ENCODE measurements at regions not wholly inside any gene's neighbourhood (a gene's known extent, or its start where the extent isn't known, plus 50 kb on each side); places are given as distances from the start of the nearest gene placed in this dataset.

DNA sequence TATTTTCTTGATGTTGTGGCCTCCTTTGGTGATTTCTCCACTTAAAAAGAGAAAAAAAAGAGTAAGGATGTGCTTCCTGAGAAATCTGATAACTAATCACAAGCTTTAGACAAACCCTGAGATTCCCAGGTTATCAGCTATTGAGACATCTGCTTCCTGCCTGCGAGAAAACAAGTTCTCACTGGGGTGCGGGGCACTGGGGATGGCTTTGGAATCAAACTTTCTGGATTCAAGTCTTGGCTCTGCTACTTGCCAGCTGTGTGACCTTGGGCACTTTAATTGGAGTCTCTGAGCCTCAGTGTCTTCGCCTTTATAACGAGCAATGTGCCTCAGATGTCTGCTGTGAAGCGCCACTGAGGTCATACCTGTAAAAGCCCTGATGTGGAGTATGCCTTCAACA is 152.5 kb upstream of the NAV2 start:
- DNase-seq (ENCODE audit: low read depth), result no peak

DNA sequence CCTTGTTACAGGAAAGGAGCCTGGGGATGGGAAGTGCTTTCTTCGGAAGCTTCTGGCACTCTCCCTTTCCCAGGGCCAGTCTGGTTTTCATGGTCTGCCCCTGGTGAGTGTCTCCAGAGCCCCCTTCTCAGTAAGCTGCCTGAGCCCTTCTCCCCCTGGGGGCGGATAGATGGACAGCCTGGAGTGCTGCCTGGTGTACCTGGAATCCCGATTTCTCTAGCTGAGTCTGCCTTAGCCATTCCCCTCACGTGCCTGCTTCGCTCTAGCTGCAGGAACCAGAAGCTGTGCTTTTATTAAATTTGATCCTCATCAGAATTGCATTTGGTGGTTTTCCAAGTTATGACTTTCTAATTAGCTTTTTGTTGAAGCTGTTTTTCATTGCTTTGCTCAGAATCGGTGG is 152.9 kb upstream of the NAV2 start:
- no peak for DNase-seq (ENCODE audit: low read depth)

- DNase-seq (ENCODE audit: low read depth), result no peak
Observed at GRCh38 chr11:19558189-19558986, 154.2 kb upstream of the NAV2 start.

- peak; percentile 76 for DNase-seq (ENCODE audit: low read depth)
Observed at GRCh38 chr11:19557720-19558140, 154.9 kb upstream of the NAV2 start.

GRCh38 chr11:19557185-19557584 is 155.5 kb upstream of the NAV2 start:
- DNase-seq (ENCODE audit: low read depth), result no peak

DNA sequence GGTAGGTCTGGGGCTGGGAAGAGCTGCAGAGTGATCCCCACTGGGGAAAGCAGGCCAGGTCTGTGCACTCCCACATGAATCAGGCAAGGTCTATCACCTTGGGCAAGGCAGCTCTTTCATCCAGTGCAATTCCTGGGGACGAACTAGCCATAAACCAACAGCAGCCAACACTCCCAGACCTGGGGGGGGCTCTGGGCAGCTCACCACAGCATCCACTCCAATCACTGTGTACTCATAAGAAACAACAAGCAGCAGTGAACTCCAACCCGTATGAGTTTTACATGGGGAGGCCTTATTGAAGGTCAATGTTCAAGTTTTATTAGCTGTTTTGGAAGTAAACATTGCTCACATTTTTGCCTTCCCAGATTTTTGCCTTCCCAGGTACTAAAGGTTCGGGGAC is 157.4 kb upstream of the NAV2 start:
- no peak for DNase-seq (ENCODE audit: low read depth)

DNA sequence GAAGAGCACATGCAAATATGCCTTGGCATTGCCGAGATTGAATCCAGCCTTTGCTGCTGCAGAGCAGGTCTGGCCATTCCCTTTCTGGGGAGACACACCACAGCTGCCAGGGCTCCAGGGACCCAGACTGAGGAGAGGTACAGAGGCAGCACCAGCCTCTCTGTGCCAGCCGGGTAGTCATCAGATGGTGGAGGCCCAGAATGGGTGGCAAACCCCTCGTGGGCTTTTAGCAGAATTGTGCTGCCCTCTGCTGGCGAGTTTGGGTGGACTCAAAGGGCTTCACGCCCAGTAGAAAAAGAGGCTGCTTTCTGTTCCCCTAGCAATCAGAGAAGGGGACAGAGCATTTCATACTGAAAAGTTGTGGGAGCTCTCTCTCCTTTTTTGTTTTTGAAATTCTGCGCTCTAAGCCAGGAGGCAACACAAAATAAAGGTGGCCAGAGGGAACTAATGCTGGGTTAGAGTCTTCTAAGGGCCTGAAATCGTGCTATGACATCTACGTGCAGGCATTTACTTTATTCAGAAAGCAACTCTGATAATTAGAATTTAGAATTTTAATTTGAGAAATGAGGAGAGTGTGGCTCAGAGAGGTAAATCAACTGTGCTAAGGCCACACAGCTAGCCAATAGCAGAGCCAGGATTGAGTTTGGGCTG is 158.8 kb upstream of the NAV2 start:
- peak; percentile 68 for DNase-seq (ENCODE audit: low read depth)

DNA sequence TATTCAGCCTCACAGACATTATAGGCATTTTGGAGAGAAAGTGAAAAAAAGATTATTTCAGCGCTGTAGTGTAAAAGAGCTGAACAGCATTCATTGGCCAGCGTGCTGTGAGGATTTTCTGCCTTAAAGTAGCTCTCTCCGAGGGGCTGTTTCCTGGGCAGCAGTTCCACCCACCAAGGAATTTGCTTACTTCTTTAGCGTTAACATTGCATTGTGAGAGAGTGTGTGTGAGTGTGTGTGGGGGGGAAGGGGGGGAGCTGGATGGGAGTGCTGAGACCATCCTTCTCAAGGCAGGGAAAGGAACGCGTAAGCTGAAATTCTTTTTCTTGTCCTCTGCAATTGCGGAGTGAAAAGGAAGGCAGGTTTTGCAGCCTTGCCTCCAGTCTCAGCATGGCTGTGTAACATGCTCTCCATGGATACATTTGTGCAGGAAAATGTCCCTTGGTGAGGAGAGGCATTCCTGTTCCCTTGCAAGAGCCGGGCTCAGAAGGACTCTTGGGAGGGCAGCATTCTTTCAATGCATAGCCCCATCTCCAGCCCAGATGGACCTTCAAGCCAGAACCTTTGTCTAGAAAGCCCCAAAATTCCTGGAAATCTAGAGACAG is 159.9 kb upstream of the NAV2 start:
- no peak for DNase-seq (ENCODE audit: low read depth)

- DNase-seq (ENCODE audit: low read depth), result no peak
Observed at GRCh38 chr11:19552161-19552560, 160.5 kb upstream of the NAV2 start.

DNA sequence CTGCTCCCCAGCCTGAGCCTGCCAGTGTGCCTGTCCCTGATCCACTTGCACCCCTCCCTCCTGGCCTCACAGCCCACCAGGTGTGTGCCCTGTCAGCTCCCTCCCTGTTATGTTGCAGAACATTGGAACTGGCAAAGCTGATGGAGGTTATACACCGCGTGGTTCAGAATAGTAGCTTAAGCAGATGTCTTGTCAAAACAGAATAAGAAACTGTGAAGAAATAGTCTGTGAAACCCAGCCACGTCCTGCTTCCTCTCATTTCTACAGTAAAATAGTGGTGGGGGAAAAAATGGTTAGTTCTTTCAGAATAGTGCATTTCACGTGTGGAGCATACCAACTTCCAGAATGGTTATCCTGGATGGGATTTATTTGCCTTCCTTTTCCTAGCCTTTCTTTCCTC is 161.2 kb upstream of the NAV2 start:
- DNase-seq (ENCODE audit: low read depth), result no peak

DNA sequence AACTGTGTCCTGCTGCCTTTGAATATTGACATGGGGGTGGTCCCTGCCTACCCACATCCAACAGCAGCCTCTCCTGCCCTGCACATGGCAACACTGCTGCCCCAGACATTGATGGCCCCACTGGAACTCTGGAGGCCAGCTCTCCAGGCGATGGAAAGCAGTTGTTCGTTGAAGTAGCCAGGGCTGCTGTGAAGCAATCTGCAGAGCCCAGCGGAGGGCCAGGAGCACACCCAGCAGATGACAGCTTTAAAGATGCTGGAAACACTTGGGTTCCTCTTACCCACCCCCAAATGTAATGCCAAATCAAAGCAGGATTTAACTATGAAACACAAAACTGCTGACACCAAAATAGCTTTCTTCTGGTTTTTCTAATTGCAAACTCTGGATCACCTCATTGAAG is 165.6 kb upstream of the NAV2 start:
- no peak for DNase-seq (ENCODE audit: low read depth)

- no peak for DNase-seq (ENCODE audit: low read depth)
Observed at GRCh38 chr11:19546325-19546724, 166.3 kb upstream of the NAV2 start.

DNA sequence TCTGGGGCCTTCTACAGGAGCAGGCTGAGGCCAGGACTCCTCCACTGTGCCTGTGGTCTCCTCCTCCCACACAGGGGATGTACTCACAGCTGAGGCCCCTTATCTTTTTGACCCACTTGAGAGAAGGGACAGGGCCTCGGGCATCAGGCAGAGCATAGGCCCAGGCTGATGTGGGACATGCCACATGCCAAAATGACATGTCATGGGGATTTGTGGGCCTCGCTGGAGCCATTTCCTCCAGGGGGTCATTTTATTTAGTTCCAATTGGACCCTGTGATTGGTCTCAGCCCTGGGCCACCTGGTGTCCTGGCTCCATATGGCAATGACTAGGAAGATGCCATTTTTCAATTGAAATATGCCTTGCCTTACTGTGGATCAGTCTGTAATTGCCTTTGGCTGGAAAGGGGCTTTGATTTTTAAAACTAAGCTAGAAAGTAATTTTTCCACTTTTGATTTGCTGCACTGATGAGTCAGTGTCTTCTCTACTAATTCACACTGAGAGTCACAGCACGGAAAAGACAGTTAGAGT is 171.1 kb upstream of the NAV2 start:
- DNase-seq (ENCODE audit: low read depth), result no peak

DNA sequence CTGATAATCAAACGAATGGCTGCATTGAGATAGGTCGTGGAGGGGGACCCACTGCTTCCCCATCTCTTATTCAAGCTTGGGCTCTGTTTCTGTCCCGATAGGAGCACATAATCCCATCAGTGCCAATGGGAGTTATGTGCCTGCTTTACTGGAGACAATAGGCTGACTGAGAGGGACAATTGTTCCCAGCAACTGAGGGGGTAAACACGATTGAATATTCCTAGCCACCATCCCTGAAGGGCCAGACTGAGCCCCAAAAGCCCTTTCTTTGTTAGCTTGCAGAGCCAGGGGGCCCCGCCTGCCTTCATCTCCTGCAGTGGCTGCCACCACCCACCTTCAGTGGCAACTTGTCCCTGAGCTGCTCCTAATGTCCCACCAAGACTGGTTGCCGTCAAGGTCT is 172.8 kb upstream of the NAV2 start:
- DNase-seq (ENCODE audit: low read depth), result no peak

- DNase-seq (ENCODE audit: low read depth), result no peak
Observed at GRCh38 chr11:19537803-19538453, 174.7 kb upstream of the NAV2 start.

DNA sequence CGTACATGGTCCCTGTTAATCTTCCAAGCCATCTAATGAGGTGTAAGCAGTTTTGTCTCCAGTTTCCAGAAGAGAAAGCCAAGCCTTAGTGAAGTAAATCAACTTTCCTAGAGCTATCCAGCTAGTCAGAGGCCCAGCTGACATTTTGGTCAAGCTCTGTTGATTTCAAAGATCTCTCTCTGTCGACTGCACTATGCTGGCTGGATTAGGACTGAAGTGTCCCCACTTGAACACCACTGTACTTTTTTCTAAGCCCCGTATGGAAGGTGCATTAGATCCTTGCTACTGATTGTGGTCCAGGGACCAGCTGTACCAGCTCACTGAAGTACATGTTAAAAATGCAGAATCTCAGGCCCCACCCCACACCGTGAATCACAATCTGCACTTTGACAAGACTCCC is 176.5 kb upstream of the NAV2 start:
- DNase-seq (ENCODE audit: low read depth), result no peak

DNA sequence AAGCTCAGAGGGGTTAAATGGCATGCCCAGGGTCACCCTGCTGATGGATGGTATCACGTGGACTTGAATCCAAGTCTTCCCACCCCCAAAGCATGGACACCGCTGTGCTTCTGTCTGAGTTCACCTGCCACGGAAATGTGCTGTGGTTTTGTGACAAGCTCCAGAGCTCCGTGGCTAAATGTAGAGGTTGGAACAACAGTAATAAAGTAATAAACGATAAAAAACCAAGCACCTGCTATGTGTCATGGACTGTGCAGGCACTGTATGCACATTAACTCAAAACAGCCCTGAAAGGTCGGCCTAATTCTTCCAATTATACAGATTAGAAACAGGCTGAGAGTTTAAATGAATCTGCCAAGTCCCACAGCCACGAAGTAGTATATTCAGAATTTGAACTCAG is 182.1 kb upstream of the NAV2 start:
- no peak for DNase-seq (ENCODE audit: low read depth)

GRCh38 chr11:19526119-19526518 is 186.5 kb upstream of the NAV2 start:
- DNase-seq (ENCODE audit: low read depth), result no peak

- DNase-seq (ENCODE audit: low read depth), result no peak
Observed at GRCh38 chr11:19525714-19526113, 186.9 kb upstream of the NAV2 start.

DNA sequence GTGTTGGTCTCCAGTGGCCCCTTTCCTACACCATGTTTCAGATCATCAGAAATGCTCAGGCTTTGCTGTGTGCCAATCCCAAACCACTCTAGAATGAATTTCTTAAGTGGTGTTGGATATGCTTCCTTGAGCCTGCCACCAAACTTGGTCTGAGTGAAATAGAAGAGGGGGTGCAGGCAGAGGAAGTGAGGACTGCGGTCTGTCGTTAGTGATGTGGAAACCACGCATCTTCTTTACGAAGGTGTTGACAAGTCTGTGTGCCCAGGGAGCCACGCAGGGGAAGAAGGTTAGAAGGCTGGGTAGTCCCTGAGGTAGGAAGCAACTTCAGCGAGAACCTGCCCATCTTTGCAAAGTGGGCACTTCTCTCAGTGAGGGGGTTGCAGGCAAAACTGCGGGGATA is 187.4 kb upstream of the NAV2 start:
- no peak for DNase-seq (ENCODE audit: low read depth)

- DNase-seq (ENCODE audit: low read depth), result no peak
Observed at GRCh38 chr11:19524171-19524671, 188.4 kb upstream of the NAV2 start.

DNA sequence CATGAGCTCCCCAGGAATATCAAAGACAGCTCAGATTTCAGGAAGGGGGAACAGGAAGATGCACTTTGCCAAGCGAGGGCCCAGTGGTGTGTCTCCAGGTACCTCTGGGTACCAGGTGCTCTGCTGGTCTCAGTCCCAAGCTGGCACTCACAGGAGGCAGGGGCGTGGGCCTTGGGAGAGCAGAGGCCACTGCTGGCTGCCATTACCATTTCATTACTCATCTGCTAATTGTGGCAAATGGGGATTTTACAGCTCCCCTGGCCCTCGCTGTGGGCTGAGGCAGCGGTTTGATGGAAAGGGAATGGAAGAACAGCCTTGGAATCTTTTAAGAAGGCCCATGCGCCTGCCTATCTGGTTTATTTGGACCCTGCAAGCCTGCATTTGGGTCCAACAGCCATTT is 192.0 kb upstream of the NAV2 start:
- no peak for DNase-seq (ENCODE audit: low read depth)
